Mesothelial cell of epicardium (in vitro differentiated cells): ENCODE measurements at regions not wholly inside any gene's neighbourhood (a gene's known extent, or its start where the extent isn't known, plus 50 kb on each side); places are given as distances from the start of the nearest gene placed in this dataset.

ENCODE experiments used
- DNase-seq, 2 experiments: peaks; one replicate each; pipeline ENCODE4 v3.0.0; 2021; ENCODE audit warnings: low spot score in 2 of 2; ENCODE audit not compliant: unreplicated experiment in 2 of 2
- H3K27ac Mint-ChIP-seq: 2 replicates; pipeline ENCODE4 v1.8.0; 2021; ENCODE audit warnings: mixed read lengths
- H3K27me3 Mint-ChIP-seq: 2 replicates; pipeline ENCODE4 v1.8.0; 2021; ENCODE audit warnings: low read depth, mixed read lengths
- H3K36me3 Mint-ChIP-seq: 2 replicates; pipeline ENCODE4 v1.8.0; 2021; ENCODE audit warnings: mixed read lengths
- H3K4me1 Mint-ChIP-seq: 2 replicates; pipeline ENCODE4 v1.8.0; 2021; ENCODE audit warnings: mixed read lengths
- H3K4me3 Mint-ChIP-seq: 2 replicates; pipeline ENCODE4 v1.8.0; 2021; ENCODE audit warnings: mild to moderate bottlenecking, moderate library complexity, mixed read lengths
- H3K9me3 Mint-ChIP-seq: 2 replicates; pipeline ENCODE4 v1.8.0; 2021; ENCODE audit warnings: mixed read lengths
- CTCF ChIP-seq: fragments of 200-600 bp; sonication (generic); IDR thresholded peaks from one replicate; pipeline ENCODE4 v1.5.0; 2021; ENCODE audit warnings: antibody characterized with exemption; ENCODE audit not compliant: unreplicated experiment

- Mint-ChIP-seq H3K36me3 (no peaks in the 10 kb centered on the region), H3K4me3 (no peak overlapping the region), H3K27ac (no peak overlapping the region), H3K27me3 (peaks cover 9% of the 10 kb centered on the region), H3K9me3 (peaks cover 18% of the 10 kb centered on the region), H3K4me1 (no peaks in the 10 kb centered on the region)
- no peak for TF ChIP-seq CTCF
- no peak for DNase-seq
Measured at GRCh38 chr22:48993655-48994054, 834.0 kb downstream of the BRD1 start.

- no peak overlapping the region for H3K4me3 Mint-ChIP-seq
- no peak overlapping the region for H3K27ac Mint-ChIP-seq
- peak in 1 of 2 experiments; percentile 35 for DNase-seq
- H3K4me1 Mint-ChIP-seq = no peaks in the 10 kb centered on the region
- no peaks in the 10 kb centered on the region for H3K36me3 Mint-ChIP-seq
- peaks cover 15% of the 10 kb centered on the region for H3K27me3 Mint-ChIP-seq
- TF ChIP-seq CTCF = no peak
- no peaks in the 10 kb centered on the region for H3K9me3 Mint-ChIP-seq
Measured at GRCh38 chr22:48984639-48985038, 843.0 kb downstream of the BRD1 start.

- no peak overlapping the region for H3K4me3 Mint-ChIP-seq
- no peak for DNase-seq
- H3K27me3 Mint-ChIP-seq = peaks cover 28% of the 10 kb centered on the region
- H3K4me1 Mint-ChIP-seq = no peaks in the 10 kb centered on the region
- no peaks in the 10 kb centered on the region for H3K9me3 Mint-ChIP-seq
- no peaks in the 10 kb centered on the region for H3K36me3 Mint-ChIP-seq
- no peak for TF ChIP-seq CTCF
- H3K27ac Mint-ChIP-seq = no peak overlapping the region
Measured at GRCh38 chr22:48982321-48982905, 845.3 kb downstream of the BRD1 start.

- Mint-ChIP-seq H3K27ac (no peak overlapping the region), H3K4me3 (no peak overlapping the region), H3K9me3 (no peaks in the 10 kb centered on the region), H3K36me3 (no peaks in the 10 kb centered on the region), H3K27me3 (peaks cover 31% of the 10 kb centered on the region), H3K4me1 (no peaks in the 10 kb centered on the region)
- TF ChIP-seq CTCF = no peak
- no peak for DNase-seq
Measured at GRCh38 chr22:48981371-48982061, 846.2 kb downstream of the BRD1 start.

- no peaks in the 10 kb centered on the region for H3K36me3 Mint-ChIP-seq
- no peak overlapping the region for H3K4me3 Mint-ChIP-seq
- H3K4me1 Mint-ChIP-seq = no peaks in the 10 kb centered on the region
- H3K27me3 Mint-ChIP-seq = peaks cover 35% of the 10 kb centered on the region
- no peak for DNase-seq
- no peak for TF ChIP-seq CTCF
- no peaks in the 10 kb centered on the region for H3K9me3 Mint-ChIP-seq
- H3K27ac Mint-ChIP-seq = no peak overlapping the region
Measured at GRCh38 chr22:48980918-48981317, 846.8 kb downstream of the BRD1 start.
